22Rv1 (cell line): ENCODE measurements at regions not wholly inside any gene's neighbourhood (a gene's known extent, or its start where the extent isn't known, plus 50 kb on each side); places are given as distances from the start of the nearest gene placed in this dataset.

ENCODE experiments used
- CTCF ChIP-seq: fragments of 450-650 bp; IDR thresholded peaks from 2 replicates; pipeline ENCODE4 v1.5.1; 2017; ENCODE audit warnings: mild to moderate bottlenecking
- ZFX ChIP-seq: fragments of 450-650 bp; IDR thresholded peaks from 2 replicates; pipeline ENCODE4 v1.6.1; 2017; ENCODE audit warnings: antibody characterized with exemption, borderline replicate concordance

- no peak for TF ChIP-seq CTCF
- no peak for TF ChIP-seq ZFX
Observed at GRCh38 chr6:78489874-78490273, 377.5 kb upstream of the IRAK1BP1 start.
